T-helper 1 cell (primary cell): ENCODE measurements at regions not wholly inside any gene's neighbourhood (a gene's known extent, or its start where the extent isn't known, plus 50 kb on each side); places are given as distances from the start of the nearest gene placed in this dataset.

Experiments
- DNase-seq, 5 donors: peaks; one replicate each; pipeline ENCODE4 v3.0.0-alpha.2; 2012 to 2020

GRCh38 chr3:31352331-31352730 is 180.4 kb upstream of the STT3B start:
- no peak for DNase-seq

GRCh38 chr3:31353166-31353565 is 179.6 kb upstream of the STT3B start:
- DNase-seq = no peak

GRCh38 chr3:31354373-31354772 is 178.4 kb upstream of the STT3B start:
- no peak for DNase-seq

GRCh38 chr3:31355807-31356206 is 176.9 kb upstream of the STT3B start:
- DNase-seq = no peak

- peak in 2 of 5 donors; percentile 1 to 41 for DNase-seq
Observed at GRCh38 chr3:31356941-31357340, 175.8 kb upstream of the STT3B start.

- peak in 1 of 5 donors; percentile 79 for DNase-seq
Observed at GRCh38 chr3:31357451-31357850, 175.3 kb upstream of the STT3B start.

- DNase-seq = peak in 1 of 5 donors; percentile 53
Observed at GRCh38 chr3:31358473-31359070, 174.2 kb upstream of the STT3B start.

GRCh38 chr3:31361371-31362273 is 171.1 kb upstream of the STT3B start:
- DNase-seq = no peak

GRCh38 chr3:31364188-31364587 is 168.5 kb upstream of the STT3B start:
- no peak for DNase-seq

GRCh38 chr3:31364711-31365110 is 168.0 kb upstream of the STT3B start:
- DNase-seq = no peak

GRCh38 chr3:31367518-31367917 is 165.2 kb upstream of the STT3B start:
- no peak for DNase-seq

GRCh38 chr3:31369637-31370379 is 162.9 kb upstream of the STT3B start:
- no peak for DNase-seq

- DNase-seq = peak in 1 of 5 donors; percentile 58
Observed at GRCh38 chr3:31370380-31370666, 162.4 kb upstream of the STT3B start.

- DNase-seq = no peak
Observed at GRCh38 chr3:31370681-31371080, 162.0 kb upstream of the STT3B start.

GRCh38 chr3:31371484-31372177 is 161.1 kb upstream of the STT3B start:
- DNase-seq = no peak

GRCh38 chr3:31373681-31374080 is 159.0 kb upstream of the STT3B start:
- no peak for DNase-seq

GRCh38 chr3:31377045-31377642 is 155.6 kb upstream of the STT3B start:
- DNase-seq = peak in 2 of 5 donors; percentile 5 to 69

- DNase-seq = no peak
Observed at GRCh38 chr3:31378231-31378630, 154.5 kb upstream of the STT3B start.

GRCh38 chr3:31379598-31379997 is 153.1 kb upstream of the STT3B start:
- no peak for DNase-seq

- DNase-seq = no peak
Observed at GRCh38 chr3:31382856-31383255, 149.9 kb upstream of the STT3B start.

- no peak for DNase-seq
Observed at GRCh38 chr3:31384117-31384516, 148.6 kb upstream of the STT3B start.

- no peak for DNase-seq
Observed at GRCh38 chr3:31389939-31390338, 142.8 kb upstream of the STT3B start.

- no peak for DNase-seq
Observed at GRCh38 chr3:31390466-31390865, 142.3 kb upstream of the STT3B start.
